ENCODE measurements at regions not wholly inside any gene's neighbourhood (a gene's known extent, or its start where the extent isn't known, plus 50 kb on each side); places are given as distances from the start of the nearest gene placed in this dataset.
"Not testable (repeated sequence)": the region's sequence is repeated elsewhere in the genome, so short reads cannot be mapped to it uniquely, and the experiment has no call there.

DNA sequence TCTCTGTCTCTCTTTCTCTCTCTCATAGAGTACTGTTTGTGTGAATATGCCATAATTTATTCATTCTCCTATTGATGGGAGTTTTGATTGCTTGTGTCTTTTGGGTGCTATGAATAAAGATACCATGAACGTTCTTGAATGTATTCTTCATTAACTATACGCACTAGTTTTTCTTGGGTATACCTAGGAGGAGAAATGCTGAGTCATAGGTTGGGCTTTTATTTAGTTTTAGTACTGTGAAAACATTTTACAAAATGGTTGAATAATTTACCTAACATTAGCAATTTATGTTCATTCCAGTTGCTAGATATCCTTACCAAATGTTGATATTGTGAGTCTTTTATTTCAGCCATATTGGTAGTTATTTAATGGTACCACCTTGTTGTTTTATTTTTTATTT, 192.5 kb downstream of the NPR3 start:
- 31% methylated on average over 2 of the region's 2 CpGs for WGBS
- TF ChIP-seq POLR2A (IDR thresholded peaks at IDR 0.05; ENCODE audit: low read depth) (no peak), EP300 (IDR thresholded peaks at IDR 0.05) (no peak), POLR2AphosphoS5 (IDR thresholded peaks at IDR 0.05) (no peak)
- TF ChIP-seq, protein P1, sequence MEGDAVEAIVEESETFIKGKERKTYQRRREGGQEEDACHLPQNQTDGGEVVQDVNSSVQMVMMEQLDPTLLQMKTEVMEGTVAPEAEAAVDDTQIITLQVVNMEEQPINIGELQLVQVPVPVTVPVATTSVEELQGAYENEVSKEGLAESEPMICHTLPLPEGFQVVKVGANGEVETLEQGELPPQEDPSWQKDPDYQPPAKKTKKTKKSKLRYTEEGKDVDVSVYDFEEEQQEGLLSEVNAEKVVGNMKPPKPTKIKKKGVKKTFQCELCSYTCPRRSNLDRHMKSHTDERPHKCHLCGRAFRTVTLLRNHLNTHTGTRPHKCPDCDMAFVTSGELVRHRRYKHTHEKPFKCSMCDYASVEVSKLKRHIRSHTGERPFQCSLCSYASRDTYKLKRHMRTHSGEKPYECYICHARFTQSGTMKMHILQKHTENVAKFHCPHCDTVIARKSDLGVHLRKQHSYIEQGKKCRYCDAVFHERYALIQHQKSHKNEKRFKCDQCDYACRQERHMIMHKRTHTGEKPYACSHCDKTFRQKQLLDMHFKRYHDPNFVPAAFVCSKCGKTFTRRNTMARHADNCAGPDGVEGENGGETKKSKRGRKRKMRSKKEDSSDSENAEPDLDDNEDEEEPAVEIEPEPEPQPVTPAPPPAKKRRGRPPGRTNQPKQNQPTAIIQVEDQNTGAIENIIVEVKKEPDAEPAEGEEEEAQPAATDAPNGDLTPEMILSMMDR (IDR thresholded peaks at IDR 0.05) = no peak
- intact Hi-C loops (cut with DNase I) = no loop called here
- H3K27ac ChIP-seq (replicated peaks in 1 of 4) = no peak overlapping the region
- H3K36me3 ChIP-seq = no peaks in the 10 kb centered on the region
- no peak overlapping the region for H3K4me3 ChIP-seq
- no peaks in the 10 kb centered on the region for H3K27me3 ChIP-seq
- no peak for DNase-seq (ENCODE audit: extremely low spot score)
- no peaks in the 10 kb centered on the region for H3K4me1 ChIP-seq
- no peaks in the 10 kb centered on the region for H3K9me3 ChIP-seq

DNA sequence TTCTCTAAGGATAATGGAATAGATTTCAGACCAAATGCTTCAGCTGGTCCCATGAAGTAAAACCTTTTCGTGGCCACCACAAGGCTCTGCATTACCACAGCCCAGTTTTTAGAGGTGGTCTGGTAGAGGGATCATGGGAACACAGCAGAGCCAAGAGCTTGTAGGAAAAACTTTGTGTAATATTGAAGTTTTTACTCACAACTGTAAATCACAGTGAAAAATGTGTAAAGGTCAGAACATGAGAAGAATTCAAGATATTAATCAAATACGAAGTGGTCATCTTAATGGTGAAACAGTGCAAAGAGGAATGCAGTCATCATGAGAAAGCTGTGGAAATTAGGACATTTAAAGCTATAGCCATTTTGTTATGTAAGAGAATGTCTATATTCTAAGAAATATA, 197.5 kb downstream of the NPR3 start:
- Histone ChIP-seq H3K4me3 (no peak overlapping the region), H3K9me3 (no peaks in the 10 kb centered on the region), H3K27me3 (no peaks in the 10 kb centered on the region), H3K27ac (replicated peaks in 1 of 4) (no peak overlapping the region), H3K4me1 (no peaks in the 10 kb centered on the region), H3K36me3 (no peaks in the 10 kb centered on the region)
- DNase-seq (ENCODE audit: extremely low spot score) = no peak
- intact Hi-C loops (cut with DNase I) = no loop called here
- WGBS = 82% methylated on average over 2 of the region's 2 CpGs
- TF ChIP-seq, protein P1 (IDR thresholded peaks at IDR 0.05) = no peak
- TF ChIP-seq POLR2A (IDR thresholded peaks at IDR 0.05; ENCODE audit: low read depth) = no peak
- TF ChIP-seq EP300 (IDR thresholded peaks at IDR 0.05) = no peak
- TF ChIP-seq POLR2AphosphoS5 (IDR thresholded peaks at IDR 0.05) = no peak

DNA sequence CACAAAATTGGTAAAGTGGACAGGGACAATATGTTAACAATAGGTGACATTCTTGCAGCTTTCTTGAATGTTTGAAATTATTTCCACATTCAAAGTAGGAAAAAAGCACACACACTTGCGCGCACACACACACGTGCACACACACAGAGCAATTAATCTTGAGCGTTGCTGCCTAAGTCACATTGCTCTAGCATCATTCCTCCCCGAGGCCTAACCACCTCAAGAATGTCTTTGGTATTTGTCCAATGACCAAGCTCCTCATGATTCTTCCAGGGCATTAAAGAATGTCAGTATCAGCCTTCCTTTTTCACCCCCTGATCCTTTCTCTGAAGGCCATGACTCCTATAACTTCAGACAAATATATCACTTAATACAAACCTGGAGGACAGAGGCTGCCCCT, 198.1 kb downstream of the NPR3 start:
- TF ChIP-seq POLR2AphosphoS5 (IDR thresholded peaks at IDR 0.05) = no peak
- no peak for TF ChIP-seq POLR2A (IDR thresholded peaks at IDR 0.05; ENCODE audit: low read depth)
- TF ChIP-seq, protein P1 (IDR thresholded peaks at IDR 0.05) = no peak
- no peak for TF ChIP-seq EP300 (IDR thresholded peaks at IDR 0.05)
- WGBS = 83% methylated on average over 5 of the region's 5 CpGs
- H3K4me1 ChIP-seq = no peaks in the 10 kb centered on the region
- H3K27ac ChIP-seq (replicated peaks in 1 of 4) = no peak overlapping the region
- H3K27me3 ChIP-seq = no peaks in the 10 kb centered on the region
- H3K4me3 ChIP-seq = no peak overlapping the region
- DNase-seq (ENCODE audit: extremely low spot score) = no peak
- intact Hi-C loops (cut with DNase I) = no loop called here
- no peaks in the 10 kb centered on the region for H3K36me3 ChIP-seq
- H3K9me3 ChIP-seq = no peaks in the 10 kb centered on the region

DNA sequence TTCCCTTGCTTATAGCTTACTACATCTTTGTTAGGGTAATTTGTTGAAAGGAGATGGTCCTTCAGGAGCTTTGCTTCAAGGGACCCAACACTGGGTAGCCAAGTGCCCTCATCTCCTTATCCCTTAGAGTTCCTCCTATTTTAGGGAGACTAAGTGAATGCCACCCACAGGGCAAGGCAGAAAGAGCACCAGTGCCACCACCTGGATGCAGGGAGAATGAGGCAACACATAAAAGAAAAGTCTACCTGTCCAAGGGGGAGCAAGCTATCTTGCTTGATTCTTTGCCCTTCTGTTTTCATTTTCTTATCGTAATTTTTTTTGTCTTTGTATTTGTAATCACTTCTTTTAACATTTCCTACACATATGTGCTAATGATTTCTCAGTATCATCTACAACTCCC, 205.5 kb downstream of the NPR3 start:
- Histone ChIP-seq H3K36me3 (no peaks in the 10 kb centered on the region), H3K27me3 (no peaks in the 10 kb centered on the region), H3K4me1 (no peaks in the 10 kb centered on the region), H3K4me3 (no peak overlapping the region), H3K9me3 (no peaks in the 10 kb centered on the region), H3K27ac (replicated peaks in 1 of 4) (no peak overlapping the region)
- no peak for DNase-seq (ENCODE audit: extremely low spot score)
- no peak for TF ChIP-seq EP300 (IDR thresholded peaks at IDR 0.05)
- TF ChIP-seq, protein P1 (IDR thresholded peaks at IDR 0.05) = peak in 1 of 3 experiments; percentile 35
- intact Hi-C loops (cut with DNase I) = no loop called here
- 62% methylated on average over 1 of the region's 1 CpG for WGBS

DNA sequence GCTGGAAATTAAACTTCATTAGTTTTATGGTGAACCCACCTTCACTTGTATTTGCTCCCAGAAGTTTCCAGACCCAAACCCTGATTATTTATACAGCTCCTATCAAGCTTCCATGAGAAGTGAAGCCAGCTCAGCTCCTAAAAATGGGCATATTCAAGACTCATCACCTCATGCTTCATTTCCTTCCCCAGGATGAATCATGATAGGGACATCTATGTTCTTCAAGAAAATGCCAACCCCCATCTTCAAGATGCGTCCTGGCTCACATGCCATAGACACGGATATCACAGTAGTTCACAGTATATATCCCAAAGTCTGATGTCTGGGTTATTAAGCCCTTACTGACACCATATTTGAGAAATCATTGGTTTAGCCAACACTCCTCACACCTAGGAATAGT, 217.6 kb downstream of the NPR3 start:
- intact Hi-C loops (cut with DNase I) = no loop called here
- 94% methylated on average over 2 of the region's 2 CpGs for WGBS

DNA sequence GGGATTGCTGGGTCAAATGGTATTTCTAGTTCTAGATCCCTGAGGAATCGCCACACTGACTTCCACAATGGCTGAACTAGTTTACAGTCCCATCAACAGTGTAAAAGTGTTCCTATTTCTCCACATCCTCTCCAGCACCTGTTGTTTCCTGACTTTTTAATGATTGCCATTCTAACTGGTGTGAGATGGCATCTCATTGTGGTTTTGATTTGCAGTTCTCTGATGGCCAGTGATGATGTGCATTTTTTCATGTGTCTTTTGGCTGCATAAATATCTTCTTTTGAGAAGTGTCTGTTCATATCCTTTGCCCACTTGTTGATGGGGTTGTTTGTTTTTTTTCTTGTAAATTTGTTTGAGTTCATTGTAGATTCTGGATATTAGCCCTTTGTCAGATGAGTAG, 220.3 kb downstream of the NPR3 start:
- intact Hi-C loops (cut with DNase I); H3K9me3 ChIP-seq; DNase-seq (ENCODE audit: extremely low spot score); H3K27me3 ChIP-seq; H3K36me3 ChIP-seq; H3K27ac ChIP-seq (replicated peaks in 1 of 4); H3K4me1 ChIP-seq; H3K4me3 ChIP-seq: not testable (repeated sequence)
- 93% methylated on average over 1 of the region's 1 CpG for WGBS

More for the DNA sequence above, 217.6 kb downstream of the NPR3 start:
- no peak for DNase-seq (ENCODE audit: extremely low spot score)
- Histone ChIP-seq H3K4me1 (no peaks in the 10 kb centered on the region), H3K9me3 (no peaks in the 10 kb centered on the region), H3K4me3 (no peak overlapping the region), H3K36me3 (no peaks in the 10 kb centered on the region), H3K27me3 (no peaks in the 10 kb centered on the region), H3K27ac (replicated peaks in 1 of 4) (no peak overlapping the region)
- TF ChIP-seq POLR2A (IDR thresholded peaks at IDR 0.05; ENCODE audit: low read depth) = no peak
- TF ChIP-seq EP300 (IDR thresholded peaks at IDR 0.05) = no peak
- TF ChIP-seq, protein P1 (IDR thresholded peaks at IDR 0.05) = no peak
- TF ChIP-seq POLR2AphosphoS5 (IDR thresholded peaks at IDR 0.05) = no peak

Data from esophagus muscularis mucosa (tissue), 4 donors.